ENCODE measurements at regions not wholly inside any gene's neighbourhood (a gene's known extent, or its start where the extent isn't known, plus 50 kb on each side); places are given as distances from the start of the nearest gene placed in this dataset. TPM values are rescaled to one million over a fixed set of nuclear protein-coding genes. Genes with fewer than 3 reads are reported as not detected.

- H3K4me1 ChIP-seq (ENCODE audit: insufficient read depth, low read length, poor library complexity, severe bottlenecking) = no peaks in the 10 kb centered on the region
- H3K27ac ChIP-seq (ENCODE audit: low read depth, low read length, poor library complexity, severe bottlenecking) = no peak overlapping the region
- ChIA-PET CTCF (ENCODE audit: unreplicated experiment) (no interaction called here), POLR2A (interaction anchor here (0.7 kb wide), 1 partner anchor 376 kb away, joined by 4 read pairs; no protein-coding TSS in a partner anchor)
- DNase-seq (ENCODE audit: low spot score) = no peak
- no peaks in the 10 kb centered on the region for H4K20me1 ChIP-seq (ENCODE audit: insufficient read depth, low read length)
- no peaks in the 10 kb centered on the region for H3K79me2 ChIP-seq (ENCODE audit: insufficient read depth, low read depth, low read length)
- no peaks in the 10 kb centered on the region for H3K9me2 ChIP-seq (ENCODE audit: insufficient read depth, low read length)
- no peak overlapping the region for H3K4me3 ChIP-seq (ENCODE audit: low read depth, low read length, poor library complexity, severe bottlenecking)
- H2AFZ ChIP-seq (ENCODE audit: low read length) = no peak overlapping the region
- BruUV-seq (replicated peaks) = no TSS peak
- no peak overlapping the region for H3K4me2 ChIP-seq (ENCODE audit: low read length)
- TF ChIP-seq EZH2phosphoT487 (IDR thresholded peaks at IDR 0.05; ENCODE audit: borderline replicate concordance, low read depth, low read length) = no peak
- TF ChIP-seq CTCF (conservative IDR thresholded peaks at IDR 0.05; ENCODE audit: low read length) = no peak
- H3K9me3 ChIP-seq (ENCODE audit: low read length) = no peaks in the 10 kb centered on the region
- intact Hi-C loops (cut with micrococcal nuclease; ENCODE audit: unreplicated experiment) = no loop called here
- H3K36me3 ChIP-seq (ENCODE audit: insufficient read depth, low read length) = no peaks in the 10 kb centered on the region
These were observed 57.9 kb upstream of the CTNND2 start for GRCh38 chr5:11962122-11962521.

- Histone ChIP-seq H2AFZ (ENCODE audit: low read length) (no peak overlapping the region), H3K36me3 (ENCODE audit: insufficient read depth, low read length) (no peaks in the 10 kb centered on the region), H4K20me1 (ENCODE audit: insufficient read depth, low read length) (no peaks in the 10 kb centered on the region), H3K27ac (ENCODE audit: low read depth, low read length, poor library complexity, severe bottlenecking) (no peak overlapping the region), H3K4me2 (ENCODE audit: low read length) (no peak overlapping the region), H3K4me3 (ENCODE audit: low read depth, low read length, poor library complexity, severe bottlenecking) (no peak overlapping the region), H3K9me2 (ENCODE audit: insufficient read depth, low read length) (no peaks in the 10 kb centered on the region), H3K9me3 (ENCODE audit: low read length) (no peaks in the 10 kb centered on the region), H3K79me2 (ENCODE audit: insufficient read depth, low read depth, low read length) (no peaks in the 10 kb centered on the region), H3K4me1 (ENCODE audit: insufficient read depth, low read length, poor library complexity, severe bottlenecking) (no peaks in the 10 kb centered on the region)
- no peak for DNase-seq (ENCODE audit: low spot score)
- ChIA-PET CTCF (ENCODE audit: unreplicated experiment) (no interaction called here), POLR2A (interaction anchor here (0.7 to 1.5 kb wide), 3 partner anchors 25 to 92 kb away, joined by 3 to 5 read pairs (median 3); no protein-coding TSS in a partner anchor)
- BruUV-seq (replicated peaks) = no TSS peak
- TF ChIP-seq EZH2phosphoT487 (IDR thresholded peaks at IDR 0.05; ENCODE audit: borderline replicate concordance, low read depth, low read length) (no peak), CTCF (conservative IDR thresholded peaks at IDR 0.05; ENCODE audit: low read length) (no peak)
- intact Hi-C loops (cut with micrococcal nuclease; ENCODE audit: unreplicated experiment) = no loop called here
These were observed 54.1 kb upstream of the CTNND2 start for GRCh38 chr5:11958321-11958720.

GRCh38 chr5:11955331-11955730, 51.1 kb upstream of the CTNND2 start:
- H3K4me3 ChIP-seq (ENCODE audit: low read depth, low read length, poor library complexity, severe bottlenecking) = no peak overlapping the region
- H3K4me2 ChIP-seq (ENCODE audit: low read length) = no peak overlapping the region
- H3K27ac ChIP-seq (ENCODE audit: low read depth, low read length, poor library complexity, severe bottlenecking) = no peak overlapping the region
- H3K36me3 ChIP-seq (ENCODE audit: insufficient read depth, low read length) = no peaks in the 10 kb centered on the region
- DNase-seq (ENCODE audit: low spot score) = no peak
- intact Hi-C loops (cut with micrococcal nuclease; ENCODE audit: unreplicated experiment) = no loop called here
- H3K9me2 ChIP-seq (ENCODE audit: insufficient read depth, low read length) = no peaks in the 10 kb centered on the region
- H4K20me1 ChIP-seq (ENCODE audit: insufficient read depth, low read length) = no peaks in the 10 kb centered on the region
- no peak for TF ChIP-seq EZH2phosphoT487 (IDR thresholded peaks at IDR 0.05; ENCODE audit: borderline replicate concordance, low read depth, low read length)
- no peak for TF ChIP-seq CTCF (conservative IDR thresholded peaks at IDR 0.05; ENCODE audit: low read length)
- no TSS peak for BruUV-seq (replicated peaks)
- no peaks in the 10 kb centered on the region for H3K9me3 ChIP-seq (ENCODE audit: low read length)
- H3K4me1 ChIP-seq (ENCODE audit: insufficient read depth, low read length, poor library complexity, severe bottlenecking) = no peaks in the 10 kb centered on the region
- no peaks in the 10 kb centered on the region for H3K79me2 ChIP-seq (ENCODE audit: insufficient read depth, low read depth, low read length)
- H2AFZ ChIP-seq (ENCODE audit: low read length) = no peak overlapping the region
- POLR2A ChIA-PET = interaction anchor here (0.6 kb wide), 1 partner anchor 155 kb away, joined by 3 read pairs; no protein-coding TSS in a partner anchor
- CTCF ChIA-PET (ENCODE audit: unreplicated experiment) = no interaction called here

Small RNAs in the stretch of these regions (small RNA-seq; reads per million reads assigned to genes)
- gene RNU6-679P = not detected
